AG09319 (cell line): ENCODE measurements at regions not wholly inside any gene's neighbourhood (a gene's known extent, or its start where the extent isn't known, plus 50 kb on each side); places are given as distances from the start of the nearest gene placed in this dataset.

Experiments
- DNase-seq: peaks from one replicate; pipeline ENCODE4 v3.0.0-alpha.2; 2010; ENCODE audit warnings: low read depth; ENCODE audit errors: extremely low read depth
- CTCF ChIP-seq: IDR thresholded peaks from 2 replicates; pipeline ENCODE4 v1.5.1; 2011; ENCODE audit warnings: low read depth, mild to moderate bottlenecking, inconsistent platforms, low read length, moderate library complexity

DNA sequence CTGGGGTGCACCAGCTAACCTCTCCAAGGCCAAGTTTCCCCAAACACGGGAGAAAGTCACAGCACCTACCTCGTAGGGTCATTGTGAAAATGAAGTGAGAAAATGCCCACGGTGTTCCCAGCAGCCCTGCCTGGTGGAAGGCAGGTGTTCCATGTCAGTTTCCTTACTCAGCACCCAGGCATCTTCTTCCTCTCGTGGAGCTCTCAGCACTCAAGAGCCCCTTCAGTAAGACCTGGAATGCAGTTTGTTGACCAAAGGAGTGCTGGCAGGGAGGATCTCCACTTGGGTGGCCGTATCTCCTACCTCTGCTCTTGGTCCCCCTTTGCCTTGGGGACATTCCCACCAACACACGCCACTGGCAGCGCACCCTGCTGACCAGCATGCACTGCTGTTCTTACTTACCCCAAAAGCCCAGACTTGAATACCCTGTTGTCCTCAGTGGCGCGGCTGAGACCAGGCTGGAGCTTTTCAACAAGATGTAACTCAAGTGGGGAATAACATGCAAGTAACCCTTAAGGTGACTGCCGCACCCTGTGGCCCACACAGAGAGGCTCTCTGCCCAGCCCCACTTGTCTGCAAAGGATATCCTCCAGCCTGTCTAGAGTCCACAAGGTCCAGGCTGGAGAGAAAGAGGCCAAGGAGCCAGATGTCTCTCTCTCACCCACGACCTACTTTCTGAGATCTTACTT, 201.2 kb upstream of the TMEM45B start:
- no peak for DNase-seq
- no peak for TF ChIP-seq CTCF

DNA sequence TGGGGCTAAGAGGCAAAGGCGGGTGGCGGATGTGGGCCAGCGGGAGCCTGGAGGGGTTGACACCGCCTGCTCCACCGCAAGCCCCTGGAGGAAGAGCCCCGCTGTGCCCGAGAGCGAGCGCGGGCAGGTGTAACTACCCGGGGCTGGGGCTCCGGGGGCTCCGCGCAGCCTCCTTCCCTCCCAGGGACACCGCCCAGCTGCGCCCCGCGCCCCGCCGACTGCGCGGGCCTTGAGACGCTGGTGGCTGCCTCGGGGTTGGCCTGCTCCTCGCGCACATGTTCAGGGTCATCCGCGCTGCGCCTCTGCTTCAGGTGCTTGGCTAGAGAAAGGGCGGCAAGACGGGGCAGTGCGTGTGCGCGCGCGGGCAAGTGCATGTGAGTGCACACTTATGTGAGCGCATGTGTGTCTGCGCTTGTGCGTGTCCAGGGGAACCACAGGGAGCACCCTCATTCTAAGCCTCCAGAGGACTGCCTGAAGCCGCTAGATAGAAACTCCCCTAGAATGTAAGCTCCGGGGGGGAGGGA, 197.5 kb upstream of the TMEM45B start:
- no peak for TF ChIP-seq CTCF
- DNase-seq: no peak

GRCh38 chr11:129620237-129621104, 195.2 kb upstream of the TMEM45B start:
- no peak for TF ChIP-seq CTCF
- no peak for DNase-seq

- no peak for TF ChIP-seq CTCF
Observed at GRCh38 chr11:129625930-129626329, 189.7 kb upstream of the TMEM45B start.

GRCh38 chr11:129631201-129631600, 184.4 kb upstream of the TMEM45B start:
- TF ChIP-seq CTCF: no peak
- no peak for DNase-seq

More at GRCh38 chr11:129625930-129626329, 189.7 kb upstream of the TMEM45B start:
- DNase-seq: no peak

DNA sequence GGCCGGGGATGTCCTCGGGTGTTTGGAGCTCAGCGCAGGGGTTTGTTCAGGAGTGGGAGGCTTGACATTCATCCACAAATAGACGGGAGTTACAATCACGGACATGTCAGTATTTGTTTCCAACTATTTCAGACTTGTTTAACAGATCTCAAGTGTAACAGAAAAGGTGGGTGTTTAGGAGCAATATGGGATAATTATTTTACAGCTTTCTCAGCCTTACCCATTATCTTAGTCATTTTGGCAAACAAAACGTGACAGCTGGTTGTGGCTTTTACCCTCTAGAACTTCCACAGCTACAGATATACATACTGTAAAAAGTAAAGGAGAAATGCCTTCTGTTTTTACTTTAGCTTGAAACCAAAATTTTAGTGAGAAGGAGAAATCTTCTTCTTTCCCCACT, 178.7 kb upstream of the TMEM45B start:
- no peak for DNase-seq

More for the DNA sequence above, 178.7 kb upstream of the TMEM45B start:
- no peak for TF ChIP-seq CTCF
